ENCODE measurements at regions not wholly inside any gene's neighbourhood (a gene's known extent, or its start where the extent isn't known, plus 50 kb on each side); places are given as distances from the start of the nearest gene placed in this dataset.

GRCh38 chr12:115090783-115091182 is 406.8 kb upstream of the TBX3 start:
- H3K4me1 ChIP-seq (replicated peaks in 1 of 2; ENCODE audit: control insufficient read depth in 2 of 2, insufficient read depth in 2 of 2, low read length in 2 of 2), result no peaks in the 10 kb centered on the region; a peak in 1 of 5 replicates
- H3K79me2 ChIP-seq (ENCODE audit: control insufficient read depth, insufficient read depth, low read length), result no peaks in the 10 kb centered on the region
- ATAC-seq, result no peak

More at GRCh38 chr12:115090783-115091182, 406.8 kb upstream of the TBX3 start:
- FAIRE-seq (no peak), DNase-seq (ENCODE audit: extremely low read depth in 1 of 4, low spot score in 3 of 4) (no peak)
- no TSS peak for BruUV-seq (replicated peaks)
- no peak overlapping the region for H2AFZ ChIP-seq (ENCODE audit: low read depth, low read length)
- in situ Hi-C loops (cut with MboI) (no loop called here), intact Hi-C loops (cut with micrococcal nuclease) (no loop called here)
- no peak overlapping the region for H3K4me2 ChIP-seq (ENCODE audit: insufficient read depth, low read length)
- POLR2A ChIA-PET, result no interaction called here
- H3K9ac ChIP-seq (ENCODE audit: insufficient read depth in 1 of 2, low read depth in 2 of 2, low read length in 2 of 2), result no peak overlapping the region
- no peaks in the 10 kb centered on the region for H3K9me1 ChIP-seq (ENCODE audit: control insufficient read depth, insufficient read depth, low read length)
- TF ChIP-seq CEBPG (CRISPR knock-in tag; IDR thresholded peaks at IDR 0.05) (no peak), CEBPG (tag; conservative IDR thresholded peaks at IDR 0.05 in 1 of 2, IDR thresholded peaks at IDR 0.05 in 1 of 2) (no peak), CBX3 (IDR thresholded peaks at IDR 0.05; ENCODE audit: borderline replicate concordance in 1 of 2, low read length in 2 of 2) (no peak), EWSR1 (IDR thresholded peaks at IDR 0.05; ENCODE audit: borderline replicate concordance, low read depth, partially characterized antibody) (no peak), SRF (CRISPR knock-in tag; IDR thresholded peaks at IDR 0.05) (no peak), ZNF740 (CRISPR knock-in tag; IDR thresholded peaks at IDR 0.05) (no peak), ZNF740 (tag; IDR thresholded peaks at IDR 0.05) (no peak)
- CTCF ChIA-PET (ENCODE audit: low intra/inter-chr PET ratio), result no interaction called here
- H3K27me3 ChIP-seq (ENCODE audit: control insufficient read depth in 2 of 2, insufficient read depth in 2 of 2, low read length in 2 of 2), result peaks cover 0 to 5% of the 10 kb centered on the region in 2 experiments; a peak in 1 of 5 replicates
- no peak overlapping the region for H3K27ac ChIP-seq (ENCODE audit: extremely low read depth, low read depth, low read length)
- no peaks in the 10 kb centered on the region; the same call in 1 of the 2 replicates for H4K20me1 ChIP-seq (replicated peaks; ENCODE audit: control insufficient read depth, insufficient read depth, low read length)
- 0% methylated on average over 4 of the region's 4 CpGs for WGBS (ENCODE audit: insufficient coverage, low coverage, missing lambda C conversion rate)
- no peaks in the 10 kb centered on the region for H3K9me3 ChIP-seq (replicated peaks; ENCODE audit: control insufficient read depth, insufficient read depth, low read depth, low read length)
- H3K4me3 ChIP-seq, result no peak overlapping the region
- no peaks in the 10 kb centered on the region for H3K36me3 ChIP-seq (ENCODE audit: control insufficient read depth, insufficient read depth, low read length)

Measured in K562 (cell line).